Progenitor cell of endocrine pancreas (in vitro differentiated cells): ENCODE measurements at regions not wholly inside any gene's neighbourhood (a gene's known extent, or its start where the extent isn't known, plus 50 kb on each side); places are given as distances from the start of the nearest gene placed in this dataset.
A peak's percentile ranks its signal among the peaks of the same experiment; 100 is the strongest.

ENCODE experiments used
- DNase-seq: peaks from one replicate; pipeline ENCODE4 v3.0.0; 2021; ENCODE audit warnings: low spot score; ENCODE audit not compliant: unreplicated experiment
- H3K27ac Mint-ChIP-seq: 2 replicates; pipeline ENCODE4 v1.8.0; 2021; ENCODE audit warnings: mild to moderate bottlenecking, moderate library complexity, mixed read lengths
- H3K27me3 Mint-ChIP-seq: 2 replicates; pipeline ENCODE4 v1.8.0; 2021; ENCODE audit warnings: mixed read lengths
- H3K36me3 Mint-ChIP-seq: 2 replicates; pipeline ENCODE4 v1.8.0; 2022; ENCODE audit warnings: mixed read lengths; ENCODE audit not compliant: insufficient read depth
- H3K4me1 Mint-ChIP-seq: 2 replicates; pipeline ENCODE4 v1.8.0; 2021; ENCODE audit warnings: low read depth, mixed read lengths
- H3K4me3 Mint-ChIP-seq: 2 replicates; pipeline ENCODE4 v1.8.0; 2021; ENCODE audit warnings: low read depth, mild to moderate bottlenecking, moderate library complexity, mixed read lengths
- H3K9me3 Mint-ChIP-seq: 2 replicates; pipeline ENCODE4 v1.8.0; 2021; ENCODE audit warnings: low read depth, mixed read lengths
- TF ChIP-seq, protein P1 (sequence below): fragments of 200-600 bp; sonication (generic); IDR thresholded peaks from one replicate; pipeline ENCODE4 v1.5.0; 2021; ENCODE audit warnings: antibody characterized with exemption, mild to moderate bottlenecking; ENCODE audit not compliant: unreplicated experiment

DNA sequence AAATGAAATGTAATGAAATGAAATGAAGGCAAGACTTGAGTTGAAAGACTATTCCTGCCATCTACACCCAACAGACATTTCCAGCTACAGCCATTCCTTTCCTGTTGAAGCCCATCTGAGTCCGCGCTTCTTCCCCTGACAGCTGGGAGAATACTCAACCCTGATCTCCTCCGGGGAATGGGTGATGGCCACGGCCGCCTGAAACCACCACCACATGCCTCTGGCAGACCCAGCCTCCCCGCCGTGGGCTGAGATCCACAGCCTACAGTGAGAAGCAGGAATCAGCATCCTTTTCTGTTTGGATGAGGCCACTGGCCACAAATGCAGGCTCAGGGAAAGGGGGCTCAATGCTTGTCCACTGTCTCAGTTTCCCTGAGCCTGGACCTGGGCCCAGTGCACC is 130.3 kb downstream of the NCOR2 start:
- Mint-ChIP-seq H3K4me1 (peaks cover 4% of the 10 kb centered on the region), H3K27ac (no peak overlapping the region), H3K4me3 (no peak overlapping the region), H3K27me3 (no peaks in the 10 kb centered on the region), H3K36me3 (peaks cover 7% of the 10 kb centered on the region), H3K9me3 (no peaks in the 10 kb centered on the region)
- TF ChIP-seq, protein P1, sequence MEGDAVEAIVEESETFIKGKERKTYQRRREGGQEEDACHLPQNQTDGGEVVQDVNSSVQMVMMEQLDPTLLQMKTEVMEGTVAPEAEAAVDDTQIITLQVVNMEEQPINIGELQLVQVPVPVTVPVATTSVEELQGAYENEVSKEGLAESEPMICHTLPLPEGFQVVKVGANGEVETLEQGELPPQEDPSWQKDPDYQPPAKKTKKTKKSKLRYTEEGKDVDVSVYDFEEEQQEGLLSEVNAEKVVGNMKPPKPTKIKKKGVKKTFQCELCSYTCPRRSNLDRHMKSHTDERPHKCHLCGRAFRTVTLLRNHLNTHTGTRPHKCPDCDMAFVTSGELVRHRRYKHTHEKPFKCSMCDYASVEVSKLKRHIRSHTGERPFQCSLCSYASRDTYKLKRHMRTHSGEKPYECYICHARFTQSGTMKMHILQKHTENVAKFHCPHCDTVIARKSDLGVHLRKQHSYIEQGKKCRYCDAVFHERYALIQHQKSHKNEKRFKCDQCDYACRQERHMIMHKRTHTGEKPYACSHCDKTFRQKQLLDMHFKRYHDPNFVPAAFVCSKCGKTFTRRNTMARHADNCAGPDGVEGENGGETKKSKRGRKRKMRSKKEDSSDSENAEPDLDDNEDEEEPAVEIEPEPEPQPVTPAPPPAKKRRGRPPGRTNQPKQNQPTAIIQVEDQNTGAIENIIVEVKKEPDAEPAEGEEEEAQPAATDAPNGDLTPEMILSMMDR = no peak
- DNase-seq = no peak

DNA sequence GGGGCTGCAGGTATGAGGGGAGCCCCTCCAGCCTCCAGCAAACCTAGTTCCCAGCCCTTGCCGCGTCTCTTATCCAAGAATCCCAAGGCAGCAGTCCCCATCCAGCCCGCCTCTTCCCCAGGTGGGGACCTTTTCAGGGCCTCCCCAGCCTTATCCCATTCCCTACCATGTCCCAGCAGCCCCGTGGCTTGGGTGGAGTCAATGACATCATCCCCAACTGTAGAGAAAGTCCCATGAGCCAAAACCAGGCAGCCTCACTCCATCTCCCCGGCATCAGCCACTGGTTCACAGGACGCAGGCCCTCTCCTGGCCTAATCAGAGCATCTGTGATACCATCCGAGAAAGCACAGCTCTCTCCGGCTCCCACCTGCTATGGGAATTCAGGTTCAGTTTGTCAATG is 131.0 kb downstream of the NCOR2 start:
- peak overlapping the region; percentile 14 for H3K27ac Mint-ChIP-seq

GRCh38 chr12:124435806-124436345 is 131.5 kb downstream of the NCOR2 start:
- no peak for DNase-seq
- TF ChIP-seq, protein P1 = no peak
- peak overlapping the region; percentile 34 for H3K27ac Mint-ChIP-seq
- H3K27me3 Mint-ChIP-seq = no peaks in the 10 kb centered on the region
- H3K4me1 Mint-ChIP-seq = no peaks in the 10 kb centered on the region
- no peaks in the 10 kb centered on the region for H3K9me3 Mint-ChIP-seq
- no peak overlapping the region for H3K4me3 Mint-ChIP-seq
- peaks cover 5% of the 10 kb centered on the region for H3K36me3 Mint-ChIP-seq

More for the DNA sequence above, 131.0 kb downstream of the NCOR2 start:
- peaks cover 5% of the 10 kb centered on the region for H3K36me3 Mint-ChIP-seq
- H3K27me3 Mint-ChIP-seq = no peaks in the 10 kb centered on the region
- no peaks in the 10 kb centered on the region for H3K9me3 Mint-ChIP-seq
- TF ChIP-seq, protein P1 = no peak
- DNase-seq = no peak
- peaks cover 4% of the 10 kb centered on the region for H3K4me1 Mint-ChIP-seq
- no peak overlapping the region for H3K4me3 Mint-ChIP-seq

GRCh38 chr12:124434951-124435805 is 132.2 kb downstream of the NCOR2 start:
- Mint-ChIP-seq H3K4me3 (no peak overlapping the region), H3K4me1 (no peaks in the 10 kb centered on the region), H3K27me3 (no peaks in the 10 kb centered on the region), H3K27ac (peak overlapping the region; percentile 52), H3K36me3 (peaks cover 4% of the 10 kb centered on the region), H3K9me3 (no peaks in the 10 kb centered on the region)
- TF ChIP-seq, protein P1 = no peak
- DNase-seq = no peak

DNA sequence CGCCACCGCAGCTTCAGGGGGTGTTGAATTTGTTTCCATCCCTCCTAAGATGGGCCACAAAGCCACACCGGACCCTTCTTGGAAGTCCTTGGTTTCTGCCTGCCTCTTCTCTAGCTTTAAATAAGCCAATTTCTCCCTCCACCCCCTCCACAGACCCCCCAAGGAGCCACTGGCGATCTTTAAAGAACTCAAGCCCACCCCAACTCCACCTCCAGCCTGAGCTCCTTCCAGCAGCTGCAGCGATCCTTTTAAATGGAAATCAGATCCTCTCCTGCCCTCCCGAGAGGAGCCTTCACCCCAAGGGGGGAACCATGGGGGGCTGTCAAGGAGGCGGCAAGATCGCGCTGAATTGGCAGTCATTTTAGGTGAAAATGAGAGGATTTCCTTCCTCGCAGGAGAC is 133.1 kb downstream of the NCOR2 start:
- H3K9me3 Mint-ChIP-seq = no peaks in the 10 kb centered on the region
- no peaks in the 10 kb centered on the region for H3K27me3 Mint-ChIP-seq
- no peak for DNase-seq
- no peak overlapping the region for H3K4me3 Mint-ChIP-seq
- H3K4me1 Mint-ChIP-seq = no peaks in the 10 kb centered on the region
- TF ChIP-seq, protein P1 = no peak
- H3K27ac Mint-ChIP-seq = peak overlapping the region; percentile 45
- peaks cover 4% of the 10 kb centered on the region for H3K36me3 Mint-ChIP-seq
